ENCODE measurements at regions not wholly inside any gene's neighbourhood (a gene's known extent, or its start where the extent isn't known, plus 50 kb on each side); places are given as distances from the start of the nearest gene placed in this dataset.

DNA sequence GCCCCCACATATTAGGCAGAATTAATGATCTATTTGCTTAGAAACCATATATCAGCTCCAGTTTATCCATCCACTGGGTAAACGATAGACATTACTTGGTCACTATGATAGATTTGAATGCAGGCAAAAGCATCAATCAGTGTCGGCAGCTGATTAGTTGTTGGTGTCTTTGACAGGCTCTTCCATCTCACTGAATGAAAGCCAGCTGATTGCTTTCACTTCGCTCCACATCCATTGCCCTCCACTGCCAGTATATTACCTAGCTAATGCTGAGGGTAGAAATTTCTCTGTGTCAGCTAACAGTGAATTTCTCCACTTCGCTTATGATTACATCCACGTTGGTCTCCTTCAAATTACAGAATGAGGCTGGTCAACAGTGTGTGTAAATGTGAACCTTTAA, 821.3 kb upstream of the TYRP1 start:
- no peak for TF ChIP-seq SIN3A (IDR thresholded peaks at IDR 0.05; ENCODE audit: borderline replicate concordance, insufficient read depth, low read length)
- TF ChIP-seq TAF1 (IDR thresholded peaks at IDR 0.05; ENCODE audit: borderline replicate concordance, insufficient read depth, low read length), result no peak
- no peak for TF ChIP-seq POLR2AphosphoS5 (IDR thresholded peaks at IDR 0.05; ENCODE audit: low read depth, low read length)
- no peak for TF ChIP-seq REST (IDR thresholded peaks at IDR 0.05; ENCODE audit: insufficient read depth in 1 of 2, low read depth in 2 of 2, low read length in 2 of 2)
- TF ChIP-seq FOXP2 (optimal IDR thresholded peaks at IDR 0.05; ENCODE audit: borderline replicate concordance, extremely low read depth, extremely low read length, insufficient read depth), result no peak

DNA sequence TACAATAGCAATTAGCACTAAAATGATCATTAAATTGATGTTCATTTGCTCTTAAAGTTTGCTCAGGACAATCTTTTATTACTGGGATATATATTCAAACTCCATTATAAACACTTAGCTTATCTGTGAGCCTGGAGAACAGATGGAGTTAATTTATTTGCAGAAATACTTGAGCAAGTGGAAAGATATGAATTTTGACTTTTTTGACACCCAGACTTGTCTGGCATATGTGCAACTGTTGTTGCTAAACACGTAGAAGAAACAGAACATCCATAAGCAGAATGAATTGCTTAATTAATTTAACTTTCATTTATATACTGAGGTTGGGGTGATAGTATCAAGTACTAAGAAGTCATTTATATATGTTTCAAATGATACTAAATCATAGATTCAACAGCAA, 820.7 kb upstream of the TYRP1 start:
- TF ChIP-seq POLR2AphosphoS5 (IDR thresholded peaks at IDR 0.05; ENCODE audit: low read depth, low read length) (no peak), SIN3A (IDR thresholded peaks at IDR 0.05; ENCODE audit: borderline replicate concordance, insufficient read depth, low read length) (no peak), REST (IDR thresholded peaks at IDR 0.05; ENCODE audit: insufficient read depth in 1 of 2, low read depth in 2 of 2, low read length in 2 of 2) (no peak)

DNA sequence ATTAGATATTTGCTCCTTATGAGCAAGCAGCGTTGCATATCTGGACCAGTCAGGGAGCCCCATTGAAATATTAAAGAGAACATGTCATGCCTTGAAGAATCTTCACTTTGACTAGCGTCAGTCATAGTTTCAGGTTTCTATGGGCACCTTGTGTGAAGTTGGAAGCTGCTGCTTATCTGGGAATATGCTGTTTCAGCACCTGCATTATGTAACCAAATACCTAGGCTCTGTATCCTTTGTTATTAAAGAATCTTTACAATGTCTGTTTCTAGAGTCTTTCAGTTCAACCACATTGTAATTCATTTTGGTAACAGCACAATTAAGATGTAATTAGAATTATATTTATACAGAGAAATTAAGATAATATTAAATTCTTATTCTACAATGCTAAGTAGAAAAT, 818.8 kb upstream of the TYRP1 start:
- TF ChIP-seq TAF1 (IDR thresholded peaks at IDR 0.05; ENCODE audit: borderline replicate concordance, insufficient read depth, low read length), result no peak
- TF ChIP-seq REST (IDR thresholded peaks at IDR 0.05; ENCODE audit: insufficient read depth in 1 of 2, low read depth in 2 of 2, low read length in 2 of 2), result no peak
- TF ChIP-seq SIN3A (IDR thresholded peaks at IDR 0.05; ENCODE audit: borderline replicate concordance, insufficient read depth, low read length), result no peak
- TF ChIP-seq POLR2AphosphoS5 (IDR thresholded peaks at IDR 0.05; ENCODE audit: low read depth, low read length), result no peak
- no peak for TF ChIP-seq FOXP2 (optimal IDR thresholded peaks at IDR 0.05; ENCODE audit: borderline replicate concordance, extremely low read depth, extremely low read length, insufficient read depth)

- TF ChIP-seq REST (IDR thresholded peaks at IDR 0.05; ENCODE audit: insufficient read depth in 1 of 2, low read depth in 2 of 2, low read length in 2 of 2) (no peak), TAF1 (IDR thresholded peaks at IDR 0.05; ENCODE audit: borderline replicate concordance, insufficient read depth, low read length) (no peak), POLR2AphosphoS5 (IDR thresholded peaks at IDR 0.05; ENCODE audit: low read depth, low read length) (no peak), FOXP2 (optimal IDR thresholded peaks at IDR 0.05; ENCODE audit: borderline replicate concordance, extremely low read depth, extremely low read length, insufficient read depth) (no peak), SIN3A (IDR thresholded peaks at IDR 0.05; ENCODE audit: borderline replicate concordance, insufficient read depth, low read length) (no peak)
These were observed 800.8 kb upstream of the TYRP1 start for GRCh38 chr9:11892401-11892800.

- TF ChIP-seq FOXP2 (optimal IDR thresholded peaks at IDR 0.05; ENCODE audit: borderline replicate concordance, extremely low read depth, extremely low read length, insufficient read depth), result no peak
- no peak for TF ChIP-seq POLR2AphosphoS5 (IDR thresholded peaks at IDR 0.05; ENCODE audit: low read depth, low read length)
- TF ChIP-seq REST (IDR thresholded peaks at IDR 0.05; ENCODE audit: insufficient read depth in 1 of 2, low read depth in 2 of 2, low read length in 2 of 2), result no peak
- TF ChIP-seq SIN3A (IDR thresholded peaks at IDR 0.05; ENCODE audit: borderline replicate concordance, insufficient read depth, low read length), result no peak
- TF ChIP-seq TAF1 (IDR thresholded peaks at IDR 0.05; ENCODE audit: borderline replicate concordance, insufficient read depth, low read length), result no peak
These were observed 799.9 kb upstream of the TYRP1 start for GRCh38 chr9:11893331-11893730.

Measured in PFSK-1 (cell line).